Thyroid gland (tissue), 4 donors: ENCODE measurements at regions not wholly inside any gene's neighbourhood (a gene's known extent, or its start where the extent isn't known, plus 50 kb on each side); places are given as distances from the start of the nearest gene placed in this dataset.

Experiments used
- CTCF ChIP-seq, 6 experiments: fragments of 200-600 bp in 3 of 6; fragments of 450-650 bp in 3 of 6; sonication (generic) in 3 of 6; IDR thresholded peaks; one replicate each; pipeline ENCODE4 v1.5.1; 2016 to 2019; ENCODE audit warnings: antibody characterized with exemption in 6 of 6, mild to moderate bottlenecking in 2 of 6, inconsistent platforms in 1 of 6, moderate library complexity in 1 of 6
- POLR2A ChIP-seq, 2 donors: fragments of 450-650 bp; IDR thresholded peaks; one replicate each; pipeline ENCODE4 v1.6.1; 2017; ENCODE audit warnings: antibody characterized with exemption in 2 of 2, mild to moderate bottlenecking in 2 of 2, moderate library complexity in 1 of 2

GRCh38 chr6:155895641-155896040 lies 440.0 kb upstream of the NOX3 start:
- TF ChIP-seq CTCF (IDR thresholded peaks at IDR 0.05) (no peak), POLR2A (IDR thresholded peaks at IDR 0.05) (no peak)
